CD4-positive, alpha-beta T cell treated with Interleukin-4 for 4 hours (primary cell): ENCODE measurements at regions not wholly inside any gene's neighbourhood (a gene's known extent, or its start where the extent isn't known, plus 50 kb on each side); places are given as distances from the start of the nearest gene placed in this dataset.

Source experiments
- DNase-seq: peaks from one replicate; pipeline ENCODE4 v3.0.0-alpha.2; 2020

DNA sequence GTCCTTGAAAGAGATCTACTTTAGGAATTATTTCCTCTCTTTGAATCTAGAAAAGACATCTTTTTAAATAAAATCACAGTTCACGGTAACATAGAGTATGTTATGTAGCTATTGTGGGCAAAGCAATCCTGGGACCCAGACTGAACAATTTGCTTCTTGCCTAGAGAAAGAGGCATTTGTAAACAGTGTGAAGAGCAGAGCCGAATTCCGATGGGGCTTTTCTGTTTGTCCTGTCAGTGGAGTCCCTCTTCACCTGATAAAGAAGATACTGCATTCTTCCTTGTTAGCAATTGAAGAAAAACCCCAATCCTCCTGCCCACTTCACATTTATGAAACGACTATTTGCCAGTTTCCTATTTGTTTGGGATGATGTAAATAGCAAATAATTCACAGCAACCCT, 462.9 kb downstream of the WDR72 start:
- no peak for DNase-seq

GRCh38 chr15:53295574-53295973, 463.9 kb downstream of the WDR72 start:
- DNase-seq, result no peak

DNA sequence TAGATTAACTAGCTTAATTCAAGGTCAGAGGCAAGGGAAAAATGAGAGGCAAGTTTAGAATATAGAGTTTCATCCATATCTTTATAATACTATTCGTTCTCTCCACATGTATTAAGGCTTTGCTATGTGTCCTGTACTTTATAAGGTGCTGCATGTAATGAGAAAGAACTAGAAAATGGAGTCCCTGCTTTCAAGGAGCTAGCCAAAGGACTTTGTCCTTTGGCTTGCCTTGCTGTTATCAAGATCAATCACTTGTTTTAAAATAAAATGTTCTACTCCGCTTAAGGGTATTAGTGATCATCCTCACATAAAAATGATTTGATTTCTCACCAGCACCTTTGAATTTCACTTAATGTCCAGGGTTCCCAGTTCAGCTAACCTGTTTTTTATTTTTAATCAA, 470.9 kb downstream of the WDR72 start:
- no peak for DNase-seq

- no peak for DNase-seq
Measured at GRCh38 chr15:53274630-53275029, 484.5 kb upstream of the ONECUT1 start.

DNA sequence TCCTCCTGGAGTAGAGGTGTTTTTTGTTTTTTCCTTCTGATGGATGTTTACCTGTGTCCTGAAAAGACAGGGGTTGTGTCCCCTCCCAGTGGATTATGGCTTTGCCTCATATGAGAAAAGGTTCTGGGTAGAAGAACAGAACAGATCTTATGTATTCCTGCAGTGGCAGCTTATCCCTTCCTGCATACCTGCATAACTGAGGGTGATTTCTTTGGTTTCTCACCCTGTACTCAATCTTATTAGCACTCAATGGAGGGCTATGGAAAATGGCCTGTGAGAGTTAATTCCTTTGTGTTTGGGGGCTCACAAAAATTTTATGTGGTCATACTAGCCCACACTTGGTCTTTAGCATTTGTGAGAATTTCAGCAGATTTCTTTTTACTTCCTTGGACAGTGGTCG, 482.0 kb upstream of the ONECUT1 start:
- DNase-seq, result no peak

GRCh38 chr15:53266176-53266575, 476.0 kb upstream of the ONECUT1 start:
- no peak for DNase-seq

DNA sequence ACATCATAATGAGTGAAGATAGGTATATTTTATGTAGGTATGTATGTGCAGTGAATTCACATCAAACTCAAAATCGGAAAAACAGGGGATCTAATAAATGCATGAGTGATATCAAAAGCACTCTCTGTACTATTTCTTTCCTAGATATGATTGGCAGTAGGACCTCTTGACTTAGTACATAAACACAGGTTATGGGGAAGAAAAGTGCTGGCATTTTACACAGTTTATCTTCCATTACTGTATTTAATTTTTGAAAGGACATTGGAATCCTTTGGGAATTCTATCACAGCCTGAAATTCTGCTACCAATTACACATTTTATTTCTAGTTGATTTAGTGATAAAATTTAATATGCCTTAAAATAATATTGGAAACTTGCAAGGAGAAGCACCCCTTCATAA, 470.5 kb upstream of the ONECUT1 start:
- no peak for DNase-seq

DNA sequence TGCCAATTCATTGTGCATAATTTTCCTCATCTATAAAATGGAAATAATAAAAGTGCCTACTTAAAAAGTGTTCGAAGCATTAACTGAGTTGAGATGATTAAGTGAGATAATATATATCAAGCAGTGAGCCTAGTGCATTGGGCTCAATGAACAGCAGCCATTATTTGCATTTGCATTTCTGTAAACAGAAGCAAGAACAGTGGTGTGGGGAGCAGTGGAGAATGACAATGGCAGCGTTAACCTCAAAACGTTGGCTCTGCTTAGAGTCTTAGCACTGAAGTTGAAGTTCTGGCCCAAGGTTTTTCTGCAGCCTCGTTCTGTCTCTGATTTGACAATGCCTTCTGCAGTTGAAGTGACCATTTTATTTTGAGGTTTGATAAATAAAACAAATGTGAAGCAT, 466.3 kb upstream of the ONECUT1 start:
- DNase-seq, result no peak

DNA sequence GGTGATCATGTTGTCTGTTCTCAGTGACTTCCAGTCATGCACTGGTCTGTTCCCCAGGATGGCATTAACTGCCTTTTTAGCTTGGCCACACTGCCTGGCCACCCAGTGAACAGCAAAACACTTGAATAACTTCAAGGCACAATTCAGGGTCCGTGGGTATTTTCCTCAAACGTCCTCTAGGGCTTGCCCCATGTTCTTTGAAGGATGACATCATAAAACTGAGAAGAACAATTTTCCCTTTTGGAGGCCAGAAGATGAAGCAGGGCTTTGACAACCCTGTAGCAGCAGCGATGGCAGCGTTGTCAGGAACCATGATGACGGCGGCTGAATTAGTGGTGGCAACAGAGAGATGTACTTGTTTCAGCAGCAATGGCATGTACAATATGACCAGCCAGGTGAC, 465.9 kb upstream of the ONECUT1 start:
- DNase-seq, result no peak

- DNase-seq, result no peak
Measured at GRCh38 chr15:53251996-53252395, 461.9 kb upstream of the ONECUT1 start.

- no peak for DNase-seq
Measured at GRCh38 chr15:53251523-53251922, 461.4 kb upstream of the ONECUT1 start.

DNA sequence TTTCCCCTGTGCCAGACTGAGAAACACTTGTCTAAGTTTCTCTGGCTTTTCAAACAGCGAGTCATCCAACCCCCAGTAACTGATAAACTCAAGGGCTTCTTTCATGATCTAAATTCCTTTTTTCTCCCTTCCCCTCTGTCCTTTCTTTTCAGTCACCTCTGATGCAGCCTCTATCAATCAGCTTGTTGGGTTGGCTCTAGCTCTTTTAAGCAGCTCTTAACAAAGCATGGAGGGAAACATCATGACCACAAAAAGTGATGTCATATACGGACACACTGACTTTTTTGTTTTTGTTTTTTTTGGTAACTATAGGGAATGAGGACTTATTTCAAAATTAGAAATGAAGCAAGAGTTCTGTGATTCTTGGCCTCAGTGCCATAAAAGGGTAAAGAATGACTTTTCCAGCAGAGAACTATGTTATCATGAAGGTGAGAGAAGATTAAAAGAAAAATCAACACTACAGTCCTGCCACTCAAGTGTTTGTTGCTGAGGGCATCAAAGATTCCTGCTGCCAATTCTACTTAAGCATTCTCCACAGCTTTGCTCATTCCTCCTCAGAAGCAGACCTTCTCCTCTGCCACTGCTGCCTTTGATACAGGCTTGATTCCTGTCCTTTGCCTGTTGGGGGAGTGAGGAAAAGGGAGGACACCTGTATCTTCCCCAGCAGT, 457.0 kb upstream of the ONECUT1 start:
- DNase-seq, result no peak

- DNase-seq, result no peak
Measured at GRCh38 chr15:53246404-53246803, 456.3 kb upstream of the ONECUT1 start.

DNA sequence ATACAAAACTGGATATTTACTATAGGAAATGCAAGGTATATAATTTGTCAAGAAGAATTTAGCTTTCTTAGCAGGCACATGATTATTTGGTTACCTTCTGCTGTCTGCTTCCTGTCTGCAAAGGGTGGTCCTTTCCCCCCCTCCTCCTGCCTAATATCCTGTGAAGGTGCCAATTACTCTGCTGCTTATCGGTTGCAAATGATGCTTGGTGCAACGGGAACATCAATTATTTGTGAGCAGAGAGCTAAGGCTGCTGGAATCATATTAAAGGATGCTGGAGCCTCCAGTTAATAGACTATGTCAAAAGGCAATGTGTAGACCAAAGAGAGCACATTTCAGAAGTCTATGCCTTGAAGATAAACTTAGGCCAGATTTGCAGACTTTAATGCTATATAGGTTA, 443.7 kb upstream of the ONECUT1 start:
- no peak for DNase-seq

- no peak for DNase-seq
Measured at GRCh38 chr15:53230473-53230872, 440.3 kb upstream of the ONECUT1 start.

DNA sequence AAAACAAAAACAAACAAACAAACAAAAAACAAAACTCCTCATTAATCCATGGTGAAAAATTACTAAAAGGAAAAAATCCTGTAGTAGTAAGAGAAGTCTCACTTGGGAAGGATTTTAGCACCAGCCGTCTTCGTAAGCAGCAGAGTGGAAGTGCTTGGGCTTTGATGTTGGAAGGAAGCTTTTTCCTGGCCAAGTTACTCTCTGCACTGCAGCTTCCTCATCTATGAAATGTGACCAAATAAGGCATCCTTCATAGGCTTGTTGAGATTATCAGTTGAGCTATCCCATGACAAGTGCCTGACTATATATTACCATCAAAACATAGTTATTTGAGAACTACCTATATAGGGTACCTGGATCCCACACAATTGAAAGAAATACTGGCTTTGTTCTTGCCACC, 436.4 kb upstream of the ONECUT1 start:
- DNase-seq, result no peak

- DNase-seq, result no peak
Measured at GRCh38 chr15:53225781-53226180, 435.6 kb upstream of the ONECUT1 start.

GRCh38 chr15:53224371-53224770, 434.2 kb upstream of the ONECUT1 start:
- DNase-seq, result no peak

GRCh38 chr15:53223815-53224214, 433.7 kb upstream of the ONECUT1 start:
- DNase-seq, result no peak

DNA sequence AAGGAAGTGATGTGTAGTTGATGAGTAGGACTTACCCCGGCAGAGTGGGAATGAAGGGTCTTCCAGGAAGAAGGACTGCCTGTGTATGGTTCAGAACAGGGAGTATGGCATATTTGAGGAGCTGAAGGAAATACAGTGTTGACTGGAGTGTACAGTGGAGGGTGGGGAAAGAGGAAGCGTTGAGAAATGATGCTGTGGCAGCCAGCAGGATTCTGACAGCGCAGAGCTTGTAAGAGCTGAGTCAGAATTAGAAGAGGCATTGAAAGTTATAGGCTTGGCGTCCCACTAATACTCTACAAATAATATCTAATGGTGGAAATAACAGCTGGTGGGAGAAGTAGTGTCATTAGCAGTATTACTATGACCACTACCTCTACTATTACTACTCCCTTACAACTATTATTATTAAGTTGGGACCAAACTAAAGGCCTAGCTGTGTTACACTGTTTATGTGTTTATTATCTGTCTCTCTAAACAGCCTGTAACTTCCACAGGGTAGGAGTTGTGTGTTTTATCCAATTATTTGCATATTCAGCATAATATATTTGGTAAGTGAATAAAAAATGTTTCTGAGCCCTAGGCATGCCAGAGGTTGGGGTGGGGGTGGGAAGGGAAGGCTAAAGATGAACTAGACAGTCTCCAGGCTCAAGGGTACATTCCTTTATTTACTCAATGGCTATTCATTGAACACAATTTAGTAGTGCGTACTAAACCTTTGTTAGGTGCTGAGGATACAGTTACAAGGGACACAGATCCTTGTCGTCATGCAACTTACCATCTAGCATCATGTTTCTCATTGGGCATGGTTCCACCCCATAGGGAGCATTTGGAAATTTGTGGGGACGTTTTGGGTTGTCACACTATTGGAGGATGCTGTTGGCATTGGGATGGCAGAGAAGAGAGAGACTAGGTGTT, 428.8 kb upstream of the ONECUT1 start:
- DNase-seq, result no peak

- DNase-seq, result no peak
Measured at GRCh38 chr15:53216036-53216435, 425.9 kb upstream of the ONECUT1 start.

DNA sequence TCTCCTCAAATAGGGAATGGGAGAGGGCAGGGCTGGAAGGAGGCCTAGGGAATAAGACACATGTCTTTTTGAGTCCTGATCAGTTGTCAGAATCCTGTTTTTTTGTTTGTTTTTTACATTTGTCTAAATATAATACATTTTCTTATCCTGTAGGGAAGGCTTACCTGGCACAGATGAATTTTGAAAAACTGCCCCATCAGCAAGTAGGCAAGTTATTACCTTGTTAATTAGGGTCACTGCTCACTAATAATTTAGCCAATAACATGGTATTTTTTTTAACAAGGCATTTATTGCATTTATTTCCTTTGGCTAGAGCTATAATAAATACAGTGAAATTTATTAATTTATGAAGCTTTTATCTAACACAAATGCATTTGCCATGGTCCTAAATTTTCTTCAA, 423.2 kb upstream of the ONECUT1 start:
- no peak for DNase-seq

DNA sequence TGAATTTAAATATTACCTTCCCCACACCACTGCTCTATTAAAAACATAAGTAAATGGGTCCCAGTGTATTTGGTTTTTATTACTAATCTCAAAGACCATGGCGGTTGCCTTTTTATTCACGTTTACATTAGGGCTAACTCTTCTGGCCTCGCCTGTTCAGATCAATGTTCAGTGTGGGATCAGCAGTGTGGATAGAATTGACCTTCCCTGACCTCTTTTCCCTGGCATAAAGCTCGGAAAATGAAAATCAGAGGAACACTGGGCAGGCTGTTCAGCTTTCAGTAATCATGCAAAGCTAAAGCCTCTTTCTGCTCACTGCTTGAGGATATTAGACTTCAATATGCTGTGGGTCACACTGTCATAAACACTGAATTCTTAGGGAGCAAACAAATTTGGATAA, 422.6 kb upstream of the ONECUT1 start:
- no peak for DNase-seq

DNA sequence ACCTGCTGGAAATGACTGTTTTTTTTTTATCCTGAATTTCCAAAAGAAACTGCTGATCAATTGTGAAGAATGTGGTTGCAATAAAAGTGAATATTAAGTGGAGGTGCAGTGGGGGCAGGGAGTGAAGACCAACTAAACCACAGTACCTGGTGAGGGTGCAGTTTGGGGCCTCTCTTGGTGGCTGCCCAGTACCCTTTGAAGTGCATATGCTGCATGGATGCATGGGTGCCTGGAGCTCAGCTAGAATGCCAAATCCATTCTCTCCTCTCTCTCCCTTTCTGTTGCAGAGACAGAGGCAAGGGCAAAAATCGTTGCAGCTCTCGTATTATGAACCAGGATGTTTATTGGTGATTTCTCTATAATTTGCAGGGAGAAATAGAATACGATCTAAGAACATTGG, 420.5 kb upstream of the ONECUT1 start:
- no peak for DNase-seq
